ENCODE measurements at regions not wholly inside any gene's neighbourhood (a gene's known extent, or its start where the extent isn't known, plus 50 kb on each side); places are given as distances from the start of the nearest gene placed in this dataset.

DNA sequence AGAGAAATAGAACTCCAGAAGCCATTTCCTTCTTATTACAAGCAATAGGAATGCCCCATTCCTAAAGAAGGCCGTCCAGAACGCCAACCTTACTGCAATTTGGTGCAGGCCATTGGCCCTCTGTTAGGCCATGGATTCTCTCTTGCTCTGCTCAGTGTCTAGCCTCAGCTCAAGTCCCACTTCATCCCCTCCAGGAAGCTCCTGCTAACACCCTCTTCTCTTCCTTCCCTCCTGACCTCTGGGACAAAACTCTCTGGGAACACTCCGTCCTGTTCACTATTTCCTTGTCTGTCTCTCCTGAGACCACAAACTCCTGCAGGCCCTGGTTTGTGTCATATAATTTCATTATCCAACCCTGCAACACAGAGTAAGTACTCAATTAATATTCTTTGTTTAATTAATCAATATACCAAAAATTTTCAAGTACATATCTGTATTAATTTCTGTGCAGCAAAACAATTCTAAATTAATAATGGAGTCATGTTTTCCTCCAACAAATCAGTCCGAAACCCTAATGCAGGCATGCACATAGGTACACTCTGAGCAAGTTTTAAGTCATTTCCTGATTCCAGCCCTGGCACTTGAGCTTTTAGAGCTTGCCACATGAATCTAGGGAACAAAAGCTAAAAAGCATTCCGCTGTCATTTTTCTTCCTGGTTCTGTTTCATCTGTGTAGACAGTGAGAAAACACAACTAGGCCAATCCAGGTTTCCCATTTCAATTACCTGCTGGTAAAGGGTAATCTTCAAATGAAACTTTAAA lies 245.3 kb downstream of the SETD4 start:
- H3K36me3 ChIP-seq (ENCODE audit: control insufficient read depth, insufficient read depth, low read length), result no peaks in the 10 kb centered on the region
- no peaks in the 10 kb centered on the region for H3K27me3 ChIP-seq (ENCODE audit: control insufficient read depth, insufficient read depth, low read length)
- TF ChIP-seq POLR2AphosphoS5 (IDR thresholded peaks at IDR 0.05; ENCODE audit: low read depth, low read length), result no peak
- no peak for TF ChIP-seq SIN3A (IDR thresholded peaks at IDR 0.05; ENCODE audit: borderline replicate concordance, insufficient read depth, low read depth, low read length)
- no peak for TF ChIP-seq TCF7L2 (IDR thresholded peaks at IDR 0.05; ENCODE audit: low read depth, low read length)
- no peak for TF ChIP-seq CTCF (IDR thresholded peaks at IDR 0.05)
- no peak for TF ChIP-seq REST (IDR thresholded peaks at IDR 0.05; ENCODE audit: insufficient read depth in 1 of 2, low read depth in 2 of 2, low read length in 1 of 2)
- ATAC-seq, result no peak
- in situ Hi-C loops (cut with HindIII; ENCODE audit: low pct_unique_long_range_greater_than_20kb, low sequenced_read_pairs) (no loop called here), intact Hi-C loops (cut with micrococcal nuclease; ENCODE audit: unreplicated experiment) (no loop called here)
- BruUV-seq (replicated peaks), result no TSS peak
- POLR2A ChIA-PET, result interaction anchor here (0.7 kb wide), 1 partner anchor 275 kb away, joined by 4 read pairs; no protein-coding TSS in a partner anchor
- H3K4me3 ChIP-seq (ENCODE audit: low read depth in 2 of 2, low read length in 2 of 2), result no peak overlapping the region
- H3K27ac ChIP-seq (ENCODE audit: low read length), result no peak overlapping the region
- CTCF ChIA-PET, result no interaction called here
- no peaks in the 10 kb centered on the region for H3K4me1 ChIP-seq (ENCODE audit: control insufficient read depth, insufficient read depth, low read length)
- no peak for DNase-seq (ENCODE audit: low read depth, low spot score)
- no peaks in the 10 kb centered on the region for H3K9me3 ChIP-seq (ENCODE audit: control insufficient read depth, insufficient read depth, low read depth, low read length)

GRCh38 chr21:35812679-35813078 lies 247.6 kb downstream of the SETD4 start:
- ChIA-PET POLR2A (no interaction called here), CTCF (no interaction called here)
- no peak for TF ChIP-seq REST (IDR thresholded peaks at IDR 0.05; ENCODE audit: insufficient read depth in 1 of 2, low read depth in 2 of 2, low read length in 1 of 2)
- no peak for TF ChIP-seq CTCF (IDR thresholded peaks at IDR 0.05)
- no peak for TF ChIP-seq POLR2AphosphoS5 (IDR thresholded peaks at IDR 0.05; ENCODE audit: low read depth, low read length)
- no peak for TF ChIP-seq SIN3A (IDR thresholded peaks at IDR 0.05; ENCODE audit: borderline replicate concordance, insufficient read depth, low read depth, low read length)
- TF ChIP-seq TCF7L2 (IDR thresholded peaks at IDR 0.05; ENCODE audit: low read depth, low read length), result no peak
- Histone ChIP-seq H3K36me3 (ENCODE audit: control insufficient read depth, insufficient read depth, low read length) (no peaks in the 10 kb centered on the region), H3K9me3 (ENCODE audit: control insufficient read depth, insufficient read depth, low read depth, low read length) (no peaks in the 10 kb centered on the region), H3K27ac (ENCODE audit: low read length) (no peak overlapping the region), H3K27me3 (ENCODE audit: control insufficient read depth, insufficient read depth, low read length) (no peaks in the 10 kb centered on the region), H3K4me1 (ENCODE audit: control insufficient read depth, insufficient read depth, low read length) (no peaks in the 10 kb centered on the region), H3K4me3 (ENCODE audit: low read depth in 2 of 2, low read length in 2 of 2) (no peak overlapping the region)
- ATAC-seq (no peak), DNase-seq (ENCODE audit: low read depth, low spot score) (no peak)
- in situ Hi-C loops (cut with HindIII; ENCODE audit: low pct_unique_long_range_greater_than_20kb, low sequenced_read_pairs), result no loop called here
- no TSS peak for BruUV-seq (replicated peaks)
- intact Hi-C loops (cut with micrococcal nuclease; ENCODE audit: unreplicated experiment), result no loop called here
